ENCODE measurements at regions not wholly inside any gene's neighbourhood (a gene's known extent, or its start where the extent isn't known, plus 50 kb on each side); places are given as distances from the start of the nearest gene placed in this dataset.

- RAD21 ChIA-PET (ENCODE audit: unreplicated experiment) = no interaction called here
- Histone ChIP-seq H3K4me1 (ENCODE audit: control insufficient read depth, insufficient read depth, low read length) (no peaks in the 10 kb centered on the region), H3K36me3 (ENCODE audit: control insufficient read depth in 2 of 2, insufficient read depth in 2 of 2, low read length in 1 of 2) (no peaks in the 10 kb centered on the region), H3K79me2 (ENCODE audit: control insufficient read depth, insufficient read depth, low read length) (no peaks in the 10 kb centered on the region), H3K27ac (ENCODE audit: control insufficient read depth, insufficient read depth) (no peak overlapping the region), H3K9me3 (replicated peaks; ENCODE audit: control insufficient read depth, insufficient read depth, low read length) (no peaks in the 10 kb centered on the region), H3K9ac (ENCODE audit: control insufficient read depth, insufficient read depth, low read length) (no peak overlapping the region), H3K27me3 (replicated peaks in 1 of 2; ENCODE audit: control insufficient read depth in 2 of 2, insufficient read depth in 2 of 2, low read length in 1 of 2) (no peaks in the 10 kb centered on the region), H2AFZ (ENCODE audit: control insufficient read depth, low read depth, low read length) (no peak overlapping the region), H3K4me2 (ENCODE audit: control insufficient read depth, insufficient read depth) (no peak overlapping the region), H3K4me3 (no peak overlapping the region), H4K20me1 (ENCODE audit: control insufficient read depth, insufficient read depth) (no peaks in the 10 kb centered on the region)
- ATAC-seq (no peak), DNase-seq (ENCODE audit: low read depth, low spot score) (no peak), FAIRE-seq (no peak)
- intact Hi-C loops (cut with micrococcal nuclease; ENCODE audit: unreplicated experiment) (no loop called here), in situ Hi-C loops (cut with MboI) (no loop called here)
- WGBS (ENCODE audit: insufficient coverage, insufficient replicate concordance, low lambda C conversion rate, missing lambda C conversion rate) = 41% methylated on average over 11 of the region's 11 CpGs
- BruUV-seq (replicated peaks) = no TSS peak
- TF ChIP-seq CBX3 (IDR thresholded peaks at IDR 0.05; ENCODE audit: borderline replicate concordance, low read depth) (no peak), GATAD2B (conservative IDR thresholded peaks at IDR 0.05; ENCODE audit: low read depth) (no peak), NR2F1 (conservative IDR thresholded peaks at IDR 0.05) (no peak), USF1 (IDR thresholded peaks at IDR 0.05; ENCODE audit: borderline replicate concordance, extremely low read length, insufficient read depth, low read depth, low read length) (no peak), RAD21 (IDR thresholded peaks at IDR 0.05; ENCODE audit: insufficient read depth, low read depth, low read length) (no peak), TAF1 (IDR thresholded peaks at IDR 0.05; ENCODE audit: borderline replicate concordance, low read depth, low read length) (no peak), BHLHE40 (IDR thresholded peaks at IDR 0.05; ENCODE audit: borderline replicate concordance in 1 of 2, low read depth in 2 of 2, low read length in 1 of 2) (no peak), CTCF (IDR thresholded peaks at IDR 0.05 in 2 of 3, conservative IDR thresholded peaks at IDR 0.05 in 1 of 3; ENCODE audit: control insufficient read depth in 2 of 3, extremely low read depth in 1 of 3, insufficient read depth in 1 of 3, low read depth in 3 of 3, low read length in 3 of 3) (no peak), RELB (IDR thresholded peaks at IDR 0.05; ENCODE audit: low read depth) (no peak), ZNF24 (IDR thresholded peaks at IDR 0.05) (no peak), ZNF207 (IDR thresholded peaks at IDR 0.05; ENCODE audit: borderline replicate concordance) (no peak), MXI1 (IDR thresholded peaks at IDR 0.05; ENCODE audit: low read depth, low read length) (no peak), CREB1 (IDR thresholded peaks at IDR 0.05; ENCODE audit: low read depth) (no peak), SREBF2 (IDR thresholded peaks at IDR 0.05; ENCODE audit: low read length) (no peak), RAD51 (IDR thresholded peaks at IDR 0.05) (no peak)
- POLR2A ChIA-PET = no interaction called here
- CTCF ChIA-PET = no interaction called here
- SMC1A ChIA-PET (ENCODE audit: uncharacterized antibody, unreplicated experiment) = interaction anchor here (1.8 kb wide), 1 partner anchor 9 kb away, joined by 3 read pairs; no protein-coding TSS in a partner anchor
Observed at GRCh38 chr13:61766667-61767058, 351.0 kb upstream of the PCDH20 start.
